ENCODE measurements at regions not wholly inside any gene's neighbourhood (a gene's known extent, or its start where the extent isn't known, plus 50 kb on each side); places are given as distances from the start of the nearest gene placed in this dataset.

GRCh38 chr2:47272031-47272864 is 95.9 kb upstream of the CALM2 start (continued):
- TF ChIP-seq, protein P1, sequence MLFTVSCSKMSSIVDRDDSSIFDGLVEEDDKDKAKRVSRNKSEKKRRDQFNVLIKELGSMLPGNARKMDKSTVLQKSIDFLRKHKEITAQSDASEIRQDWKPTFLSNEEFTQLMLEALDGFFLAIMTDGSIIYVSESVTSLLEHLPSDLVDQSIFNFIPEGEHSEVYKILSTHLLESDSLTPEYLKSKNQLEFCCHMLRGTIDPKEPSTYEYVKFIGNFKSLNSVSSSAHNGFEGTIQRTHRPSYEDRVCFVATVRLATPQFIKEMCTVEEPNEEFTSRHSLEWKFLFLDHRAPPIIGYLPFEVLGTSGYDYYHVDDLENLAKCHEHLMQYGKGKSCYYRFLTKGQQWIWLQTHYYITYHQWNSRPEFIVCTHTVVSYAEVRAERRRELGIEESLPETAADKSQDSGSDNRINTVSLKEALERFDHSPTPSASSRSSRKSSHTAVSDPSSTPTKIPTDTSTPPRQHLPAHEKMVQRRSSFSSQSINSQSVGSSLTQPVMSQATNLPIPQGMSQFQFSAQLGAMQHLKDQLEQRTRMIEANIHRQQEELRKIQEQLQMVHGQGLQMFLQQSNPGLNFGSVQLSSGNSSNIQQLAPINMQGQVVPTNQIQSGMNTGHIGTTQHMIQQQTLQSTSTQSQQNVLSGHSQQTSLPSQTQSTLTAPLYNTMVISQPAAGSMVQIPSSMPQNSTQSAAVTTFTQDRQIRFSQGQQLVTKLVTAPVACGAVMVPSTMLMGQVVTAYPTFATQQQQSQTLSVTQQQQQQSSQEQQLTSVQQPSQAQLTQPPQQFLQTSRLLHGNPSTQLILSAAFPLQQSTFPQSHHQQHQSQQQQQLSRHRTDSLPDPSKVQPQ (CRISPR knock-in tag; IDR thresholded peaks at IDR 0.05; ENCODE audit: borderline replicate concordance), result no peak
- no peak for TF ChIP-seq STAT5B (CRISPR knock-in tag; IDR thresholded peaks at IDR 0.05)
- no peak for TF ChIP-seq HINFP (tag; conservative IDR thresholded peaks at IDR 0.05; ENCODE audit: low read depth)
- TF ChIP-seq, protein P2, sequence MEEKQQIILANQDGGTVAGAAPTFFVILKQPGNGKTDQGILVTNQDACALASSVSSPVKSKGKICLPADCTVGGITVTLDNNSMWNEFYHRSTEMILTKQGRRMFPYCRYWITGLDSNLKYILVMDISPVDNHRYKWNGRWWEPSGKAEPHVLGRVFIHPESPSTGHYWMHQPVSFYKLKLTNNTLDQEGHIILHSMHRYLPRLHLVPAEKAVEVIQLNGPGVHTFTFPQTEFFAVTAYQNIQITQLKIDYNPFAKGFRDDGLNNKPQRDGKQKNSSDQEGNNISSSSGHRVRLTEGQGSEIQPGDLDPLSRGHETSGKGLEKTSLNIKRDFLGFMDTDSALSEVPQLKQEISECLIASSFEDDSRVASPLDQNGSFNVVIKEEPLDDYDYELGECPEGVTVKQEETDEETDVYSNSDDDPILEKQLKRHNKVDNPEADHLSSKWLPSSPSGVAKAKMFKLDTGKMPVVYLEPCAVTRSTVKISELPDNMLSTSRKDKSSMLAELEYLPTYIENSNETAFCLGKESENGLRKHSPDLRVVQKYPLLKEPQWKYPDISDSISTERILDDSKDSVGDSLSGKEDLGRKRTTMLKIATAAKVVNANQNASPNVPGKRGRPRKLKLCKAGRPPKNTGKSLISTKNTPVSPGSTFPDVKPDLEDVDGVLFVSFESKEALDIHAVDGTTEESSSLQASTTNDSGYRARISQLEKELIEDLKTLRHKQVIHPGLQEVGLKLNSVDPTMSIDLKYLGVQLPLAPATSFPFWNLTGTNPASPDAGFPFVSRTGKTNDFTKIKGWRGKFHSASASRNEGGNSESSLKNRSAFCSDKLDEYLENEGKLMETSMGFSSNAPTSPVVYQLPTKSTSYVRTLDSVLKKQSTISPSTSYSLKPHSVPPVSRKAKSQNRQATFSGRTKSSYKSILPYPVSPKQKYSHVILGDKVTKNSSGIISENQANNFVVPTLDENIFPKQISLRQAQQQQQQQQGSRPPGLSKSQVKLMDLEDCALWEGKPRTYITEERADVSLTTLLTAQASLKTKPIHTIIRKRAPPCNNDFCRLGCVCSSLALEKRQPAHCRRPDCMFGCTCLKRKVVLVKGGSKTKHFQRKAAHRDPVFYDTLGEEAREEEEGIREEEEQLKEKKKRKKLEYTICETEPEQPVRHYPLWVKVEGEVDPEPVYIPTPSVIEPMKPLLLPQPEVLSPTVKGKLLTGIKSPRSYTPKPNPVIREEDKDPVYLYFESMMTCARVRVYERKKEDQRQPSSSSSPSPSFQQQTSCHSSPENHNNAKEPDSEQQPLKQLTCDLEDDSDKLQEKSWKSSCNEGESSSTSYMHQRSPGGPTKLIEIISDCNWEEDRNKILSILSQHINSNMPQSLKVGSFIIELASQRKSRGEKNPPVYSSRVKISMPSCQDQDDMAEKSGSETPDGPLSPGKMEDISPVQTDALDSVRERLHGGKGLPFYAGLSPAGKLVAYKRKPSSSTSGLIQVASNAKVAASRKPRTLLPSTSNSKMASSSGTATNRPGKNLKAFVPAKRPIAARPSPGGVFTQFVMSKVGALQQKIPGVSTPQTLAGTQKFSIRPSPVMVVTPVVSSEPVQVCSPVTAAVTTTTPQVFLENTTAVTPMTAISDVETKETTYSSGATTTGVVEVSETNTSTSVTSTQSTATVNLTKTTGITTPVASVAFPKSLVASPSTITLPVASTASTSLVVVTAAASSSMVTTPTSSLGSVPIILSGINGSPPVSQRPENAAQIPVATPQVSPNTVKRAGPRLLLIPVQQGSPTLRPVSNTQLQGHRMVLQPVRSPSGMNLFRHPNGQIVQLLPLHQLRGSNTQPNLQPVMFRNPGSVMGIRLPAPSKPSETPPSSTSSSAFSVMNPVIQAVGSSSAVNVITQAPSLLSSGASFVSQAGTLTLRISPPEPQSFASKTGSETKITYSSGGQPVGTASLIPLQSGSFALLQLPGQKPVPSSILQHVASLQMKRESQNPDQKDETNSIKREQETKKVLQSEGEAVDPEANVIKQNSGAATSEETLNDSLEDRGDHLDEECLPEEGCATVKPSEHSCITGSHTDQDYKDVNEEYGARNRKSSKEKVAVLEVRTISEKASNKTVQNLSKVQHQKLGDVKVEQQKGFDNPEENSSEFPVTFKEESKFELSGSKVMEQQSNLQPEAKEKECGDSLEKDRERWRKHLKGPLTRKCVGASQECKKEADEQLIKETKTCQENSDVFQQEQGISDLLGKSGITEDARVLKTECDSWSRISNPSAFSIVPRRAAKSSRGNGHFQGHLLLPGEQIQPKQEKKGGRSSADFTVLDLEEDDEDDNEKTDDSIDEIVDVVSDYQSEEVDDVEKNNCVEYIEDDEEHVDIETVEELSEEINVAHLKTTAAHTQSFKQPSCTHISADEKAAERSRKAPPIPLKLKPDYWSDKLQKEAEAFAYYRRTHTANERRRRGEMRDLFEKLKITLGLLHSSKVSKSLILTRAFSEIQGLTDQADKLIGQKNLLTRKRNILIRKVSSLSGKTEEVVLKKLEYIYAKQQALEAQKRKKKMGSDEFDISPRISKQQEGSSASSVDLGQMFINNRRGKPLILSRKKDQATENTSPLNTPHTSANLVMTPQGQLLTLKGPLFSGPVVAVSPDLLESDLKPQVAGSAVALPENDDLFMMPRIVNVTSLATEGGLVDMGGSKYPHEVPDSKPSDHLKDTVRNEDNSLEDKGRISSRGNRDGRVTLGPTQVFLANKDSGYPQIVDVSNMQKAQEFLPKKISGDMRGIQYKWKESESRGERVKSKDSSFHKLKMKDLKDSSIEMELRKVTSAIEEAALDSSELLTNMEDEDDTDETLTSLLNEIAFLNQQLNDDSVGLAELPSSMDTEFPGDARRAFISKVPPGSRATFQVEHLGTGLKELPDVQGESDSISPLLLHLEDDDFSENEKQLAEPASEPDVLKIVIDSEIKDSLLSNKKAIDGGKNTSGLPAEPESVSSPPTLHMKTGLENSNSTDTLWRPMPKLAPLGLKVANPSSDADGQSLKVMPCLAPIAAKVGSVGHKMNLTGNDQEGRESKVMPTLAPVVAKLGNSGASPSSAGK (IDR thresholded peaks at IDR 0.05), result peak; percentile 52; the same call in 1 of the 2 replicates
- no peak; the same call in 1 of the 2 replicates for TF ChIP-seq JUN (IDR thresholded peaks at IDR 0.05; ENCODE audit: borderline replicate concordance, low read depth, low read length)
- TF ChIP-seq JUN (CRISPR knock-in tag; IDR thresholded peaks at IDR 0.05; ENCODE audit: borderline replicate concordance), result no peak
- TF ChIP-seq EGR1 (conservative IDR thresholded peaks at IDR 0.05), result peak; percentile 88
- TF ChIP-seq, protein P3, sequence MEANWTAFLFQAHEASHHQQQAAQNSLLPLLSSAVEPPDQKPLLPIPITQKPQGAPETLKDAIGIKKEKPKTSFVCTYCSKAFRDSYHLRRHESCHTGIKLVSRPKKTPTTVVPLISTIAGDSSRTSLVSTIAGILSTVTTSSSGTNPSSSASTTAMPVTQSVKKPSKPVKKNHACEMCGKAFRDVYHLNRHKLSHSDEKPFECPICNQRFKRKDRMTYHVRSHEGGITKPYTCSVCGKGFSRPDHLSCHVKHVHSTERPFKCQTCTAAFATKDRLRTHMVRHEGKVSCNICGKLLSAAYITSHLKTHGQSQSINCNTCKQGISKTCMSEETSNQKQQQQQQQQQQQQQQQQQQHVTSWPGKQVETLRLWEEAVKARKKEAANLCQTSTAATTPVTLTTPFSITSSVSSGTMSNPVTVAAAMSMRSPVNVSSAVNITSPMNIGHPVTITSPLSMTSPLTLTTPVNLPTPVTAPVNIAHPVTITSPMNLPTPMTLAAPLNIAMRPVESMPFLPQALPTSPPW (CRISPR knock-in tag; IDR thresholded peaks at IDR 0.05), result peak; percentile 82

Measured in K562 (cell line).